ENCODE measurements at regions not wholly inside any gene's neighbourhood (a gene's known extent, or its start where the extent isn't known, plus 50 kb on each side); places are given as distances from the start of the nearest gene placed in this dataset.
"Not testable (repeated sequence)": the region's sequence is repeated elsewhere in the genome, so short reads cannot be mapped to it uniquely, and the experiment has no call there.

DNA sequence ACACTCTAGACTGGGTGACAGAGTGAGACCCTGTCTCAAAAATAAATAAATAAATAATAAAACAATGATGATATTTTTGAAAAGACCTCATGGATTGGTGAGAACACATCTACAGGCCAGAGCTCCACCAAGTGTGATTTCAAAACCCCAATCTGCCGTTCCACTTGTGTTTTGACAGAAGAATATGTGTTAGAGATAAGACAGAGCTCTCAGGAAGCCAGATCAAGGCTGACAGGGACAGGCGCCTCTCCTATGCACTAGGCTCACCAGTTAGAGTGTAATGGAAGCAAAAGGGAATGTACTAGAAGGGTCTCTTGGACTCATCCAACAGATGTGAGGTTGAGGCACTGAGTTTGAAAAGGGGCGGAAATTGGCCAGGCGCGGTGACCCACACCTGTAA is 110.7 kb upstream of the ERRFI1 start:
- DNase-seq, result no peak
- Mint-ChIP-seq H3K36me3 (no peaks in the 10 kb centered on the region), H3K4me1 (no peaks in the 10 kb centered on the region), H3K27me3 (peaks cover 38 to 69% (median 64%) of the 10 kb centered on the region in 3 donors), H3K4me3 (no peak overlapping the region), H3K27ac (no peak overlapping the region), H3K9me3 (no peaks in the 10 kb centered on the region)
- no peak for ATAC-seq (ENCODE audit: low read depth in 2 of 2)

DNA sequence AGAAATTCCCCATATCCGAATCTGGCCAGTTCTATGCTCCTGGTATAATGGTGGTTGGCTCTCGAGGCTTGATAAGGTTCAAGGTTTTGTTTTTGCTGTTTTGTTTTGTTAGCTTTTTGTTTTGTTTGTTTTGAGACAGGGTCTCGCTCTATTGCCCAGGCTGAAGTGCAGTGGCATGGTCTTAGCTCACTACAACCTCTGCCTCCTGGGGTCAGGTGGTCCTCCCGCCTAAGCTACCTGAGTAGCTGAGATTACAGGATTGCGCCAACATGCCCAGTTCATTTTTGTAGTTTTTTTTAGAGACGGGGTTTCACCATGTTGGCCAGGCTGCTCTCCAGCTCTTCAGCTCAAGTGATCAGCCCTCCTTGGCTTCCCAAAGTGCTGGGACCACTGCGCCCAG is 109.1 kb upstream of the ERRFI1 start:
- no peak overlapping the region for H3K27ac Mint-ChIP-seq
- no peak for ATAC-seq (ENCODE audit: low read depth in 2 of 2)

DNA sequence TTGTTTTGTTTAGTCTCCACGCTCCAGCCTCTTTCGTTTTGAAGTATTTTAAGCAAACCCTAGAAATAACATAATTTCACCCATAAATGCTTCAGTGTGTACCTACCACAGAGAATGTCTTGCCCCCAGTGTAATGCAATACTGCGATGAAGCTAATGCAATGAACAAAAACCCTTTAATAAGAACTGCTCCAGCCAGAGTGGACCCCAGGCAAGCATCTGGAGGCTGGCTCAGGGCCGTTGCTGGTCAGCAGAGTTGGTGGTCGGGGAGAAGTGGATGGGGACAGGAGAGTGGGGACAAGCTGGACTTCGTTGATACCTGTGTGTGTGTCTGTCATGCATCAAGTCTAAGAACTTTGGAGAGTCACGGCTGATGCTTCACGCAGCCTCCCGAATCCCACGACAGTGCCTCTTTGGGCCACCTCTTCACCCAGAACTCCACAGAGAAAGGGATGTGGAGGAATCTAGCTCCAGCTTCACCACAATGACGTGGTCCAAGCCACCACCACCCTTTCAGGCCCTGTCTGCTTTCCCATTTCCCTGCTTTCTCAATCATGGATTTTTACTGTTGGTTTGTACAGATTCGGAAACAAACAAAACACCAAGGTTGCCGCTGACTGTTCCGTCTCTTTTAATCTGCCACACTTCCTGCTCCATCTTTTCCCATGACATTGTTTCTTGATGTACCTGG is 108.6 kb upstream of the ERRFI1 start:
- Mint-ChIP-seq H3K4me3 (no peak overlapping the region), H3K36me3 (no peaks in the 10 kb centered on the region), H3K27ac (no peak overlapping the region), H3K27me3 (peaks cover 41 to 69% (median 65%) of the 10 kb centered on the region in 3 donors), H3K9me3 (no peaks in the 10 kb centered on the region), H3K4me1 (no peaks in the 10 kb centered on the region)
- DNase-seq, result no peak
- no peak for ATAC-seq (ENCODE audit: low read depth in 2 of 2)

More for the DNA sequence above, 109.1 kb upstream of the ERRFI1 start:
- H3K4me1 Mint-ChIP-seq, result no peaks in the 10 kb centered on the region
- no peaks in the 10 kb centered on the region for H3K9me3 Mint-ChIP-seq
- DNase-seq, result no peak
- H3K36me3 Mint-ChIP-seq, result no peaks in the 10 kb centered on the region
- peaks cover 41 to 69% (median 69%) of the 10 kb centered on the region in 3 donors for H3K27me3 Mint-ChIP-seq
- H3K4me3 Mint-ChIP-seq, result no peak overlapping the region

DNA sequence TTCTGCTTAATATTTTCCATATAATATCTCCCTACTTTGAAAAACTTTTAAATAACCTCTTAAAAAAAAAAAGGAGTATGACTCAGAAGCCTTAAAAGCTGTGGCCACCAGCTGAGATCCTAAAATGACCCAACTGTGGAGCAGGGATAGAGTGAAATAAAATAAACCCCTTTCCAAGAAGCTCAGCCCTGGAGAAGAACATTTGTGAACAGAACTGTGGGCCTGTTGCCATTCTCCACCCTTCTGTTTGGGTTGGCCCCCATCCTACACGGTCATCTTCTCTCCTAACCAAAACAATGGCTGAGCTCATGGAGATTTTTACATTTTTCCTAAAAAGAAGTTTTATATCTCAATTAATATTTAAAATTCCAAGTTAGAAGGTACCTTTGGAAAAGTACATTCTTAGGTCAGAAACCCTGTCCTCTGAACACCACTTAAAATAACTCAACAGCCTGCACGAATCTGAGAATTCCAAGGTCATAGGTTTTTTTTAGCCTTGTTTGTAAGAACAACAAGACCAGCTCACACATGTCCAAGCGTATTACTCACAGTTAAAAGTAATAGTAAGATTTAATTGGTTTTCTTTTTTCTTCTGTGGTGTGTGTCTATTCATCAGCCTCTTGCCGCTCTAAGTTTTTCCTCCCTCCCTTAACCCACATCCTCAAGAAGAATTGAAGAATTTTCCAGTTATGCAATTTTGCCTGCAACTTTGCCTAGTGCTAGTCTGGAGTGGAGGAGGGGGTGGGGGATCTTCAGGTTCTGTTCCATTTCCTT is 107.7 kb upstream of the ERRFI1 start:
- no peak for ATAC-seq (ENCODE audit: low read depth in 2 of 2)
- H3K4me1 Mint-ChIP-seq, result no peaks in the 10 kb centered on the region
- no peak overlapping the region for H3K4me3 Mint-ChIP-seq
- H3K27me3 Mint-ChIP-seq, result peaks cover 41 to 66% (median 63%) of the 10 kb centered on the region in 3 donors
- no peaks in the 10 kb centered on the region for H3K9me3 Mint-ChIP-seq
- DNase-seq, result no peak
- H3K36me3 Mint-ChIP-seq, result no peaks in the 10 kb centered on the region
- H3K27ac Mint-ChIP-seq, result no peak overlapping the region

DNA sequence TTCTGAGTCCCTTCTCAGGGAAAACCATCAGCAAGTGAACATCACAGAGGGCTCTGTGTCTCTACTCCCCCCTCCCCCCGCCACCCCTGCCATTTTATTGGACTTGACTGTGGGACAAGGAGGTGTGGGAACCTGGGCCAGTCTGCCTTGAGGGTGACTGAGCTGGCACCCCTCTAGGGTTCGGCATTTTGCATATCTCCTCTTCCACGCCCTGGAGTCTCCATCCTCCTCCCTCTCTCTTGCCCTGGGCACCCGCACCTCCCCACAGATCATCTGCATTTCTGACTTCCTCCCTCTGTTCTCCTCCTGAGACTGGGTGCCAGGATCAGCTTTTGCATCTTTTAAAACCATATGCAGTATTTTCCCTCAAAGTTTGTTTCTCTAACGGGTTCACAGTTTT is 107.1 kb upstream of the ERRFI1 start:
- Mint-ChIP-seq H3K27ac (no peak overlapping the region), H3K4me1 (no peaks in the 10 kb centered on the region), H3K27me3 (peaks cover 41 to 60% (median 58%) of the 10 kb centered on the region in 3 donors), H3K9me3 (no peaks in the 10 kb centered on the region), H3K4me3 (no peak overlapping the region), H3K36me3 (no peaks in the 10 kb centered on the region)
- no peak for ATAC-seq (ENCODE audit: low read depth in 2 of 2)
- no peak for DNase-seq

DNA sequence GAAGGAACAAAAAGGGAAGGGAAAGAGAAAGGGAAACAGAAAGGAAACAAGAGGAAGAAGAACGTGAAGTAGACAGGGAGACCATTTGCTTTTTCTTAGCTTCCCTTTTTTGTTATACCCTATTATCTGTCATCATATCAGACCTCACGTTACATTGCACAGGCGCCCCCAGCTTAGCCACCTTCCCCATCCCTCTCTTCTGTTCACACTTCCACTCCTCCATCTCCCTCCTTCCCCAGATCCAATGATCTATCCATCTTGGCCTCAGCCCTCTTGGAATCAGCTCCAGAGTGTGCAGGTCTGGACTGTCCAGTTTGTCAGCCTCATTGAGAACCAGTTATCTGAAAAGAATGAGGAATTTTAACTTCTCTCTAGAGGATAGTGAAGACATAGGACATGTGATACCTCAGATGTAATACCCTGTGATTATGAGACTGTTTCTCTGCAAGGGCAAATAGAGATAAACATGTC is 101.1 kb upstream of the ERRFI1 start:
- DNase-seq, result peak; percentile 6
- peak overlapping the region in 2 of 8 donors; percentile 3 to 52 for H3K4me3 Mint-ChIP-seq
- peaks cover 6 to 11% (median 8%) of the 10 kb centered on the region in 3 donors for H3K4me1 Mint-ChIP-seq
- peaks cover 2 to 14% (median 8%) of the 10 kb centered on the region in 7 donors for H3K9me3 Mint-ChIP-seq
- peaks cover 0 to 9% of the 10 kb centered on the region in 2 donors for H3K36me3 Mint-ChIP-seq
- peak; percentile 48 to 75 for ATAC-seq (ENCODE audit: low read depth in 2 of 2)
- H3K27ac Mint-ChIP-seq, result peak overlapping the region in 3 of 6 donors; percentile 15 to 89 (median 22)
- peaks cover 15 to 24% (median 20%) of the 10 kb centered on the region in 3 donors for H3K27me3 Mint-ChIP-seq

DNA sequence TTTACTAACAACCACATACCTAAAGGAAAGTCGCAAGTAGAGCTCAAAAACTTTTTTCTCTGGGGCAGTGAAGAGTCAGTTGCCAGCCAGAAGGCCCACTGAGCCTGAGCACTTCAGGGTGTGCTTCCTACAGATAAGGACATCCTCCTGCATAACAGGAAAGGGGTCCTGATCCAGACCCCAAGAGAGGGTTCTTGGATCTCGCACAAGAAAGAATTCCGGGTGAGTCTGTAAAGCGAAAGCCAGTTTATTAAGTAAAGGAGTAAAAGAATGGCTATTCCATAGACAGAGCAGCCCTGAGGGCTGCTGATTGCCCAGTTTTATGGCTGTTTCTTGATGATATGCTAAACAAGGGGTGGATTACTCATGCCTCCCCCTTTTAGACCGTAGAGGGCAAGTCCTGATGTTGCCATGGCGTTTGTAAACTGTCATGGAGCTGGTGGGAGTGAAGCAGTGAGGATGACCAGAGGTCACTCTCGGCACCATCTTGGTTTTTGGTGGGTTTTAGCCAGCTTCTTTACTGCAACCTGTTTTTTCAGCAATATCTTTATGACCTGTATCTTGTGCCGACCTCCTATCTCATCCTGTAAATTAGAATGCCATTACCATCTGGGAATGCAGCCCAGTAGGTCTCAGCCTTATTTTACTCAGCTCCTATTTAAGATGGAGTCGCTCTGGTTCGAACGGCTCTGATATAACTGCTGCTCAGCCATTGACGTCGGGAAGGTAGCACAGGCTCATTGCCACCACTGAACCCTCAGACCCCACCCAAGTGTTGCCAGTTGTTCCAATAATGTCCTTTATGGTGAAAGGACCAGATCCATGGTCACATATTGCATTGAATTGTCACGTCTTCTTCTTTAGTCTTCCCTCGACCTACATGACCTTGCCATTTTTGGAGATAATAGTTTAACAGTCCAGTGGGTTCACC is 96.6 kb upstream of the ERRFI1 start:
- no peak for ATAC-seq (ENCODE audit: low read depth in 2 of 2)
- Mint-ChIP-seq H3K36me3 (peaks cover 0 to 9% of the 10 kb centered on the region in 2 donors), H3K9me3 (peaks cover 2 to 14% (median 8%) of the 10 kb centered on the region in 7 donors), H3K4me1 (peaks cover 6 to 21% (median 8%) of the 10 kb centered on the region in 3 donors), H3K27ac (no peak overlapping the region), H3K27me3 (peaks cover 29 to 41% (median 41%) of the 10 kb centered on the region in 3 donors), H3K4me3 (no peak overlapping the region)
- no peak for DNase-seq

DNA sequence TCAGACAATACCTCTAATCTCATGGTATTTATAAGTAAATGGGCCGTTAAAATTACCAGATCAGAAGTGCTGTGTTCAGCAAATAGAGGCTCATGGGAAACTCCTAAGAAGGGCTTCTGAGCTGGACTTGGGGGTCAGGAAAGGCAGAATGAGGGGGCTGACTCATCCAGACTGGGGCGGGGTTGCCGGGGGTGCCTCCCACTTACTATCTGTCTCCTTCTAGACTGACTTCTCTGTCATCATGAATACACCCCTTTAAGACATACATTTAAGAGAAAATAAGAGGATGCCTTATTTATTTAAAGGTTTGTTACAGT is 96.0 kb upstream of the ERRFI1 start:
- Mint-ChIP-seq H3K9me3 (peaks cover 2 to 14% (median 8%) of the 10 kb centered on the region in 7 donors), H3K36me3 (peaks cover 0 to 9% of the 10 kb centered on the region in 2 donors), H3K4me1 (peaks cover 3 to 18% (median 5%) of the 10 kb centered on the region in 3 donors), H3K27me3 (peaks cover 29 to 41% (median 41%) of the 10 kb centered on the region in 3 donors), H3K4me3 (no peak overlapping the region), H3K27ac (no peak overlapping the region)
- DNase-seq (no peak), ATAC-seq (ENCODE audit: low read depth in 2 of 2) (no peak)

DNA sequence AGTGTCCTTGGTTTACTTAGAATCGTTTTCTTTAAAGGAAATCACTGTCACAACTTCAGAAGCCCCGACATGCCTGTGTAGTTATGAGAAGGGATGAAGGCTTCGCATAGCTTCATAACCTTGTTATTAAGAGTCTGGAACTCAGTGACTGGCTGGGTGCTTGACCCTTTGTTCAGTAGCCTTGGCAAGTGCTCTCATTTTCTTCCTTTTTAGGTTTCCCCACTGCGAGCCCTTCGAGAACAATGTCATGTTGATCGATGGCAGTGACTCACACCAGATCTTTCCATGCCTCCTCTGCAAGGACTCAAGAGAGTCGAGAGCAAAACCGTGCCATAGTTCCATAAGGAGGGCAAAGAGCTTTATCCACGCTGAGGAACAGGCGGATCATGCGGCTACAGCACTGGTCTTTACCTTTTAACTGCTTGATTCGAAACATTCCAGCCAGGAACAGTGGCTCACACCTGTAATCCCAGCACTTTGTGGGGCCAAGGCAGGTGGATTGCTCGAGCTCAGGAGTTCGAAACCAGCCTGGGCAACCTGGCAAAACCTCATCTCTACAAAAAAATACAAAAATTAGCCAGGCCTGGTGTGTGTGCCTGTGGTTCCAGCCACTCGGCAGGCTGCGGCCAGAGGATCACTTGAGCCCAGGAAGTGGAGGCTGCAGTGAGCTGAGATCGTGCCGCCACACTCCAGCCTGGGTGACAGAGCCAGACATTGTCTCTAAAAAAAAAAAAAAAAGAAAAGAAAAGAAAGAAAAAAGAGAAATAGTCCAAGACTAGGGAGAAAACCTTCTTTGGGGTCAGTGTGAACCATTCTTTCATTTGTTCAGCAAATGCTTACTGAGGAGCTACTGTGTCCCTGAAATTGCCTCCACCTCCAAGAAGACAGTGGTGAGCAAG is 95.4 kb upstream of the ERRFI1 start:
- ATAC-seq (ENCODE audit: low read depth in 2 of 2), result no peak
- peaks cover under 1 to 11% (median 6%) of the 10 kb centered on the region in 7 donors for H3K9me3 Mint-ChIP-seq
- H3K4me1 Mint-ChIP-seq, result peaks cover 0 to 12% (median 1%) of the 10 kb centered on the region in 3 donors
- no peak for DNase-seq
- H3K27ac Mint-ChIP-seq, result peak overlapping the region in 2 of 6 donors; percentile 50 to 59
- H3K27me3 Mint-ChIP-seq, result peaks cover 33 to 41% (median 41%) of the 10 kb centered on the region in 3 donors
- H3K36me3 Mint-ChIP-seq, result peaks cover 0 to 9% of the 10 kb centered on the region in 2 donors
- peak overlapping the region in 2 of 8 donors; percentile 37 to 45 for H3K4me3 Mint-ChIP-seq

DNA sequence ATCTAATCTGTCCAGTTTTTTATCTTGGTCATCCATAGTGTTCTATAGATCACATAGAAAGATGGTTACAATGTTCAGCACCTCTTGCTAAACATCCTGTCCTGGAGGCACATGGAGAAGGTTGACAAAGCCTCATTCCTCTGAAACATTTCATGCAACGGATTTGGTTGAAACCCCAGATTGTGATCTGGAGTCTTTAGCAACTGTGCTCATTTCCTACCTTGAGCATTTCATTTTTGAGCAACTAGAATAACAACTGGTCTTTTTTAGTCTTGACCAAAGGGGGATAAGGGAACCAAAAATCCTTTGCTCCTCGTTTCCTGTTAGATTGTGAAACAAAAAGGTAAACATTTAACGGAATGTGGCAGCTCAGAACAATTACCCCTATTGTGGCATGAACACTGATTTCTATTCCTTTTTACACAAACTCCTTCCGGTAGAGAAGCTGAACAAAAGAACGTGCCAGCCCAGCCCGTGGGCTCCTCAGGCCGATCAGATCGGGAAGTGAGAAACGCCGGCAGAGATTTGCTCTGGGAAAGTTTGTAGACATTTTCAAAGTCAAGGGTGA is 94.7 kb upstream of the ERRFI1 start:
- peaks cover 0 to 10% (median 5%) of the 10 kb centered on the region in 7 donors for H3K9me3 Mint-ChIP-seq
- no peak for DNase-seq
- peaks cover 0 to 10% (median 0%) of the 10 kb centered on the region in 3 donors for H3K4me1 Mint-ChIP-seq
- ATAC-seq (ENCODE audit: low read depth in 2 of 2), result no peak
- H3K36me3 Mint-ChIP-seq, result peaks cover 0 to 8% of the 10 kb centered on the region in 2 donors
- H3K27ac Mint-ChIP-seq, result peak overlapping the region in 2 of 6 donors; percentile 50 to 59
- peak overlapping the region in 2 of 8 donors; percentile 13 to 45 for H3K4me3 Mint-ChIP-seq
- H3K27me3 Mint-ChIP-seq, result peaks cover 33 to 41% (median 41%) of the 10 kb centered on the region in 3 donors

DNA sequence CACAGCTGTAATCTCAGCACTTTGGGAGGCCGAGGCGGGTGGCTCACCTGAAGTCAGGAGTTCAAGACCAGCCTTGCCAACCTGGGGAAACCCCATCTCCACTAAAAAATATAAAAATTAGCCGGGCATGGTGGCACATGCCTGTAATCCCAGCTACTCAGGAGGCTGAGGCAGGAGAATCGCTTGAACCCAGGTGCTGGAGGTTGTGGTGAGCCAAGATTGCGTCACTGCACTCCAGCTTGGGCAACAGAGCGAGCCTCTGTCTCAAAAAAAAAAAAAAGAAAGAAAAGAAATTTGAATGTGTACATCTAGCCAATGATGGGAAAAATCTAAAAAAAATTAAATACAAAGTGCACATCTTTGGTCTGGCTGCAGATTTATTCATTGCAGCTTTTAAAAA is 92.6 kb upstream of the ERRFI1 start:
- H3K27ac Mint-ChIP-seq, result not testable (repeated sequence)

DNA sequence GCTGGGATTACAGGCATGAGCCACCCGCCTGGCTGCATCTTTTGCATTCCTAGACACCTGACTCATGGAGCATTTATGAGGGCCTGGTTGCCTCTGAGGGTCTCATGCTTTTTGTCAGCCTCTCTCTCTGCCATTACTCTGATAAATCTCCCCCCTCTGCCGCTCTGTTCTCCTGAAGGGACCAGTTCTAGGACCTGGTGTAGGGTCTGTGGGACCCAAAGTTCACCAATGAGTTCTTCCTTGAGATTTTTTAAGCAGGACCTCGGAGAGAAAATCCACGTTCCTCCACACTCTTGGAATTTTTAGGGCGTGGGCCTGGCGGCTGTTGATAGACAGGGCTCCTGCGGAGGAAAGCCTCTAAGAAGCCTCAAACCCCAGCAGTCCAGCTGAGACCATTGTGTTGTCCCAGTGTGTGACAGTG is 91.9 kb upstream of the ERRFI1 start:
- no peaks in the 10 kb centered on the region for H3K36me3 Mint-ChIP-seq
- peaks cover 0 to 10% (median 0%) of the 10 kb centered on the region in 3 donors for H3K4me1 Mint-ChIP-seq

More for the DNA sequence above, 92.6 kb upstream of the ERRFI1 start:
- DNase-seq; ATAC-seq (ENCODE audit: low read depth in 2 of 2); H3K4me3 Mint-ChIP-seq; H3K36me3 Mint-ChIP-seq; H3K9me3 Mint-ChIP-seq; H3K4me1 Mint-ChIP-seq: not testable (repeated sequence)
- peaks cover 31 to 46% (median 46%) of the 10 kb centered on the region in 3 donors for H3K27me3 Mint-ChIP-seq

More for the DNA sequence above, 91.9 kb upstream of the ERRFI1 start:
- Mint-ChIP-seq H3K27ac (no peak overlapping the region), H3K27me3 (peaks cover 25 to 45% (median 44%) of the 10 kb centered on the region in 3 donors), H3K4me3 (no peak overlapping the region), H3K9me3 (peaks cover 0 to 2% (median 0%) of the 10 kb centered on the region in 7 donors)
- ATAC-seq (ENCODE audit: low read depth in 2 of 2) (no peak), DNase-seq (no peak)
